Right lobe of liver (tissue), 6 donors: ENCODE measurements at regions not wholly inside any gene's neighbourhood (a gene's known extent, or its start where the extent isn't known, plus 50 kb on each side); places are given as distances from the start of the nearest gene placed in this dataset.

Experiments used
- ATAC-seq, 4 donors: fragments of 200-7000 bp; cut with Tn5 transposase; one replicate each; pipeline ENCODE4 v1.9.1; 2020; ENCODE audit warnings: mild to moderate bottlenecking in 4 of 4, moderate library complexity in 4 of 4
- DNase-seq, 3 donors: peaks; one replicate each; pipeline ENCODE4 v3.0.0-alpha.2; 2020
- H3K27ac ChIP-seq, 3 donors: fragments of 200-600 bp; one replicate each; pipeline ENCODE4 v1.8.0; 2022
- H3K27me3 ChIP-seq, 2 donors: fragments of 200-600 bp; one replicate each; pipeline ENCODE4 v1.8.0; 2022
- H3K36me3 ChIP-seq, 4 donors: fragments of 200-600 bp; sonication (generic) in 1 of 4; one replicate each; pipeline versions ENCODE4 v1.5.1 to v1.8.0; 2017 to 2022; ENCODE audit warnings: control low read depth in 1 of 4
- H3K4me1 ChIP-seq, 4 donors: fragments of 200-600 bp; sonication (generic) in 1 of 4; one replicate each; pipeline versions ENCODE4 v1.5.1 to v1.8.0; 2017 to 2022; ENCODE audit warnings: control low read depth in 1 of 4
- H3K4me3 ChIP-seq, 3 donors: fragments of 200-600 bp; one replicate each; pipeline ENCODE4 v1.8.0; 2022
- H3K9me3 ChIP-seq, 4 donors: fragments of 200-600 bp; sonication (generic) in 1 of 4; one replicate each; pipeline versions ENCODE4 v1.5.1 to v1.8.0; 2017 to 2022; ENCODE audit warnings: control low read depth in 1 of 4
- CTCF ChIP-seq, 4 donors: fragments of 200-600 bp in 3 of 4; fragments of 450-650 bp in 1 of 4; IDR thresholded peaks; one replicate each; pipeline versions ENCODE4 v1.5.1 to v1.8.0; 2016 to 2022; ENCODE audit warnings: antibody characterized with exemption in 4 of 4, mild to moderate bottlenecking in 2 of 4
- POLR2A ChIP-seq: fragments of 450-650 bp; IDR thresholded peaks from one replicate; pipeline ENCODE4 v1.6.1; 2017; ENCODE audit warnings: antibody characterized with exemption, mild to moderate bottlenecking
- WGBS: methylation state at CpG from one replicate; pipeline ENCODE4 v1.1.6; 2018; ENCODE audit warnings: low coverage, low lambda C conversion rate; ENCODE audit not compliant: insufficient coverage; ENCODE audit errors: missing lambda C conversion rate; 5-methylcytosine and 5-hydroxymethylcytosine counted together
- intact Hi-C, 2 donors: fragments of 100-400 bp; cut with DNase I; formaldehyde crosslinking; loops; one replicate each; pipeline versions ENCODE4 v1.11.2 to v1.14.1; 2022
- donor health status: DM: no; HTN: yes; CAD: no.
- donor health status: DM: no; HTN: no; CAD: no.
- donor health status: DM: no; HTN: no; CAD: no.
- donor health status: DM: no; HTN: yes; CAD: no.
- donor health status: DM: no; HTN: yes; CAD: no.

GRCh38 chr6:144637541-144637940 is 352.4 kb downstream of the UTRN start:
- no peaks in the 10 kb centered on the region for H3K27me3 ChIP-seq
- peak; percentile 68 to 93 (median 86) for ATAC-seq
- no peak overlapping the region for H3K4me3 ChIP-seq
- H3K27ac ChIP-seq, result no peak overlapping the region
- intact Hi-C loops, result no loop called here
- 29% methylated on average over 4 of the region's 4 CpGs for WGBS
- H3K36me3 ChIP-seq, result no peaks in the 10 kb centered on the region
- peaks cover 0 to 18% (median 4%) of the 10 kb centered on the region in 4 donors for H3K4me1 ChIP-seq
- DNase-seq, result no peak
- H3K9me3 ChIP-seq, result no peaks in the 10 kb centered on the region
- TF ChIP-seq CTCF (IDR thresholded peaks at IDR 0.05), result no peak

- WGBS, result 100% methylated on average over 1 of the region's 1 CpG
- no peaks in the 10 kb centered on the region for H3K36me3 ChIP-seq
- H3K4me3 ChIP-seq, result no peak overlapping the region
- no peak overlapping the region for H3K27ac ChIP-seq
- no peaks in the 10 kb centered on the region for H3K27me3 ChIP-seq
- H3K9me3 ChIP-seq, result no peaks in the 10 kb centered on the region
- TF ChIP-seq POLR2A, result no peak
- ATAC-seq (no peak), DNase-seq (no peak)
- intact Hi-C loops, result no loop called here
- H3K4me1 ChIP-seq, result peaks cover 0 to 18% (median 4%) of the 10 kb centered on the region in 4 donors
Measured at GRCh38 chr6:144639654-144640053, 354.5 kb downstream of the UTRN start.

- Histone ChIP-seq H3K27me3 (no peaks in the 10 kb centered on the region), H3K27ac (no peak overlapping the region), H3K4me3 (no peak overlapping the region), H3K9me3 (no peaks in the 10 kb centered on the region), H3K36me3 (no peaks in the 10 kb centered on the region), H3K4me1 (peaks cover 0 to 18% (median 4%) of the 10 kb centered on the region in 4 donors)
- intact Hi-C loops, result no loop called here
- WGBS, result no CpG with 5 or more reads among the region's 1 CpG
- TF ChIP-seq POLR2A (no peak), CTCF (IDR thresholded peaks at IDR 0.05) (no peak)
- no peak for DNase-seq
- ATAC-seq, result no peak
Measured at GRCh38 chr6:144641286-144641685, 356.2 kb downstream of the UTRN start.

- ATAC-seq (no peak), DNase-seq (no peak)
- WGBS, result 82% methylated on average over 1 of the region's 1 CpG
- Histone ChIP-seq H3K4me1 (peaks cover 0 to 20% (median 5%) of the 10 kb centered on the region in 4 donors), H3K4me3 (no peak overlapping the region), H3K27ac (no peak overlapping the region), H3K9me3 (no peaks in the 10 kb centered on the region), H3K27me3 (no peaks in the 10 kb centered on the region), H3K36me3 (no peaks in the 10 kb centered on the region)
- intact Hi-C loops, result no loop called here
- TF ChIP-seq CTCF (IDR thresholded peaks at IDR 0.05) (no peak), POLR2A (no peak)
Measured at GRCh38 chr6:144644776-144645175, 359.6 kb downstream of the UTRN start.

GRCh38 chr6:144646093-144647056 is 361.2 kb downstream of the UTRN start:
- no peaks in the 10 kb centered on the region for H3K9me3 ChIP-seq
- H3K4me3 ChIP-seq, result no peak overlapping the region
- DNase-seq, result no peak
- no peaks in the 10 kb centered on the region for H3K27me3 ChIP-seq
- intact Hi-C loops, result no loop called here
- TF ChIP-seq CTCF (IDR thresholded peaks at IDR 0.05) (no peak), POLR2A (no peak)
- H3K27ac ChIP-seq, result no peak overlapping the region
- no peaks in the 10 kb centered on the region for H3K36me3 ChIP-seq
- WGBS, result 97% methylated on average over 4 of the region's 4 CpGs
- H3K4me1 ChIP-seq, result peaks cover 0 to 20% (median 5%) of the 10 kb centered on the region in 4 donors
- no peak for ATAC-seq
